K562 (cell line): ENCODE measurements at regions not wholly inside any gene's neighbourhood (a gene's known extent, or its start where the extent isn't known, plus 50 kb on each side); places are given as distances from the start of the nearest gene placed in this dataset.
A peak's percentile ranks its signal among the peaks of the same experiment; 100 is the strongest.
"Not testable (repeated sequence)": the region's sequence is repeated elsewhere in the genome, so short reads cannot be mapped to it uniquely, and the experiment has no call there.

ENCODE experiments used
- ATAC-seq: fragments of 200-7000 bp; cut with Tn5 transposase; 3 replicates; pipeline ENCODE4 v1.9.1; 2020; ENCODE audit warnings: moderate library complexity
- BruUV-seq: library from RNA; stranded (reverse); fragments of 400-500 nt; replicated peaks from 2 replicates; lab custom pipeline; 2021; lab: Mats Ljungman, UMichigan
- CTCF ChIA-PET: fragments of 300-600 bp; formaldehyde crosslinking; extraction: SDS; loops from one replicate; lab custom pipeline; 2021; ENCODE audit warnings: low intra/inter-chr PET ratio; lab: Yijun Ruan, JAX
- POLR2A ChIA-PET: fragments of 300-600, 350-650 bp; sonication (Branson Sonifier 250); formaldehyde crosslinking; extraction: SDS; loops from one replicate; lab custom pipeline; 2021; ENCODE audit warnings: antibody characterized with exemption, inconsistent platforms; lab: Yijun Ruan, JAX
- DNase-seq, 4 experiments: peaks; one replicate each; pipeline versions ENCODE4 v3.0.0 to v3.0.0-alpha.2; 2011 to 2018; ENCODE audit warnings: low spot score in 3 of 4, mixed read lengths in 3 of 4; ENCODE audit errors: extremely low read depth in 1 of 4
- FAIRE-seq: peaks from 2 replicates; lab custom pipeline; 2011; peaks lifted over from hg19 to GRCh38; lab: Jason Lieb, UNC
- H2AFZ ChIP-seq: 2 replicates; pipeline ENCODE4 v1.6.0; 2011; ENCODE audit warnings: low read depth, low read length, control low read depth, inconsistent platforms
- H3K27ac ChIP-seq: fragments of 200-600 bp; 3 replicates; pipeline ENCODE4 v1.8.0; 2011; ENCODE audit warnings: low read depth, mild to moderate bottlenecking, control low read depth, inconsistent platforms, low read length, moderate library complexity, mixed read lengths; ENCODE audit errors: extremely low read depth
- H3K27me3 ChIP-seq, 2 experiments: fragments of 300-600 bp in 1 of 2; 2 replicates in 1 of 2; 3 replicates in 1 of 2; pipeline versions ENCODE4 v1.6.0 to v1.8.0; 2011; ENCODE audit warnings: inconsistent platforms in 2 of 2, low read length in 2 of 2, mild to moderate bottlenecking in 1 of 2, mixed read lengths in 1 of 2, moderate library complexity in 1 of 2; ENCODE audit not compliant: control insufficient read depth in 2 of 2, insufficient read depth in 2 of 2
- H3K36me3 ChIP-seq: fragments of 300-600 bp; 3 replicates; pipeline ENCODE4 v1.8.0; 2011; ENCODE audit warnings: mild to moderate bottlenecking, low read length, inconsistent platforms; ENCODE audit not compliant: control insufficient read depth, insufficient read depth
- H3K4me1 ChIP-seq, 2 experiments: fragments of 200-600 bp in 1 of 2; replicated peaks in 1 of 2; 2 replicates in 1 of 2; 3 replicates in 1 of 2; pipeline versions ENCODE4 v1.5.1 to v1.8.0; 2011; ENCODE audit warnings: inconsistent platforms in 2 of 2, low read length in 2 of 2, mild to moderate bottlenecking in 1 of 2, mixed read lengths in 1 of 2, moderate library complexity in 1 of 2; ENCODE audit not compliant: control insufficient read depth in 2 of 2, insufficient read depth in 2 of 2
- H3K4me2 ChIP-seq: 2 replicates; pipeline ENCODE4 v1.6.1; 2011; ENCODE audit warnings: low read length, control low read depth, inconsistent platforms, mixed read lengths; ENCODE audit not compliant: insufficient read depth
- H3K4me3 ChIP-seq: fragments of 200-600 bp; sonication (generic), shearing (Covaris generic); 2 replicates; pipeline ENCODE4 v1.5.1; 2016; ENCODE audit warnings: control low read depth, inconsistent platforms
- H3K79me2 ChIP-seq: fragments of 200-600 bp; 3 replicates; pipeline ENCODE4 v1.8.0; 2011; ENCODE audit warnings: low read length, inconsistent platforms; ENCODE audit not compliant: control insufficient read depth, insufficient read depth
- H3K9ac ChIP-seq, 2 experiments: 2 replicates each; pipeline versions ENCODE4 v1.6.0 to v1.6.1; 2011; ENCODE audit warnings: low read depth in 2 of 2, low read length in 2 of 2, control low read depth in 1 of 2, inconsistent platforms in 1 of 2, mild to moderate bottlenecking in 1 of 2, mixed read lengths in 1 of 2; ENCODE audit not compliant: insufficient read depth in 1 of 2
- H3K9me1 ChIP-seq: one replicate; pipeline ENCODE4 v1.6.0; 2011; ENCODE audit warnings: inconsistent platforms, mild to moderate bottlenecking, low read length, moderate library complexity; ENCODE audit not compliant: control insufficient read depth, insufficient read depth
- H3K9me3 ChIP-seq: replicated peaks from 2 replicates; pipeline ENCODE4 v1.5.1; 2011; ENCODE audit warnings: low read depth, low read length, inconsistent platforms; ENCODE audit not compliant: control insufficient read depth, insufficient read depth
- H4K20me1 ChIP-seq: replicated peaks from 2 replicates; pipeline ENCODE4 v1.6.1; 2011; ENCODE audit warnings: low read length, inconsistent platforms, mixed read lengths; ENCODE audit not compliant: control insufficient read depth, insufficient read depth
- CHD4 ChIP-seq: fragments of 200-600 bp; sonication (generic); IDR thresholded peaks from 3 replicates; pipeline ENCODE4 v1.6.1; 2012; ENCODE audit warnings: low read depth, mild to moderate bottlenecking, mixed read lengths, low read length, inconsistent platforms; ENCODE audit not compliant: insufficient read depth, insufficient replicate concordance, poor library complexity, severe bottlenecking
- CREB1 ChIP-seq, 2 experiments: sonication (generic) in 1 of 2; formaldehyde crosslinking in 1 of 2; IDR thresholded peaks; 2 replicates each; pipeline versions ENCODE4 v1.6.1 to v1.8.0; 2012 to 2022; ENCODE audit warnings: inconsistent platforms in 1 of 2, mild to moderate bottlenecking in 1 of 2, missing genetic modification reagents in 1 of 2, moderate library complexity in 1 of 2
- E2F3 ChIP-seq: fragments of 250-450 bp; sonication (Bioruptor Pico); IDR thresholded peaks from 2 replicates; pipeline ENCODE4 v1.4.0; 2020; ENCODE audit warnings: mild to moderate bottlenecking
- HDAC6 ChIP-seq: IDR thresholded peaks from 2 replicates; pipeline ENCODE4 v1.6.1; 2012; ENCODE audit warnings: low read depth, mild to moderate bottlenecking, control low read depth, inconsistent platforms, low read length, moderate library complexity
- HLTF ChIP-seq: fragments of 450-650 bp; IDR thresholded peaks from 2 replicates; pipeline ENCODE4 v1.6.1; 2016
- KDM1A ChIP-seq, 2 experiments: fragments of 450-650 bp; IDR thresholded peaks; 2 replicates each; pipeline ENCODE4 v1.6.1; 2016; ENCODE audit warnings: mild to moderate bottlenecking in 2 of 2
- POLR2B ChIP-seq: fragments of 450-650 bp; IDR thresholded peaks from 2 replicates; pipeline ENCODE4 v1.6.1; 2018; ENCODE audit warnings: low read depth; ENCODE audit not compliant: partially characterized antibody
- RBM25 ChIP-seq: fragments of 200-400 bp; formaldehyde crosslinking; IDR thresholded peaks from 2 replicates; pipeline ENCODE4 v1.6.1; 2018; ENCODE audit warnings: low read length, low read depth, moderate library complexity; ENCODE audit not compliant: severe bottlenecking
- RFX1 ChIP-seq: fragments of 450-650 bp; IDR thresholded peaks from 2 replicates; pipeline ENCODE4 v1.6.1; 2016; ENCODE audit warnings: mild to moderate bottlenecking, moderate library complexity
- SMAD4 ChIP-seq: fragments of 250-450 bp; sonication (Bioruptor Pico); conservative IDR thresholded peaks from 2 replicates; pipeline ENCODE4 v1.8.0; 2021; ENCODE audit warnings: inconsistent platforms, mild to moderate bottlenecking, moderate library complexity
- SRF ChIP-seq, 2 experiments: fragments of 250-450, 450-650 bp in 1 of 2; sonication (Bioruptor Pico) in 1 of 2; sonication (generic) in 1 of 2; formaldehyde crosslinking; IDR thresholded peaks; 2 replicates each; pipeline versions ENCODE4 v1.5.0 to v1.5.1; 2020 to 2022; ENCODE audit warnings: mild to moderate bottlenecking in 1 of 2, missing genetic modification reagents in 1 of 2
- VEZF1 ChIP-seq: fragments of 200-800 bp; sonication (Bioruptor generic); IDR thresholded peaks from 2 replicates; pipeline ENCODE4 v1.6.1; 2017; ENCODE audit warnings: missing genetic modification characterization, missing compliant biosample characterization
- ZNF12 ChIP-seq: sonication (generic); formaldehyde crosslinking; IDR thresholded peaks from 2 replicates; pipeline ENCODE4 v1.4.0; 2020; ENCODE audit warnings: mild to moderate bottlenecking, missing genetic modification reagents
- ZNF217 ChIP-seq: sonication (generic); formaldehyde crosslinking; IDR thresholded peaks from 2 replicates; pipeline ENCODE4 v1.8.0; 2022; ENCODE audit warnings: mild to moderate bottlenecking, missing genetic modification reagents
- ZNF77 ChIP-seq: fragments of 250-450 bp; sonication (Bioruptor Pico); IDR thresholded peaks from 2 replicates; pipeline ENCODE4 v1.5.0; 2020
- WGBS: fragments of 100-300 bp; shearing (Covaris generic); methylation state at CpG from one replicate; pipeline ENCODE4 v1.1.6; 2016; ENCODE audit warnings: low coverage, mixed read lengths; ENCODE audit not compliant: insufficient coverage; ENCODE audit errors: missing lambda C conversion rate; 5-methylcytosine and 5-hydroxymethylcytosine counted together
- in situ Hi-C: fragments of 300-500 bp; cut with MboI; formaldehyde crosslinking; loops from 4 replicates; pipeline ENCODE4 v1.15.0; 2018; ENCODE audit warnings: inconsistent platforms, mixed read lengths
- intact Hi-C: fragments of 100-400 bp; cut with micrococcal nuclease; formaldehyde crosslinking; loops from 2 replicates; pipeline ENCODE4 v1.14.2; 2022

- FAIRE-seq, H3K27ac ChIP-seq, H3K27me3 ChIP-seq, H3K4me2 ChIP-seq, H3K36me3 ChIP-seq, POLR2A ChIA-PET, H3K4me1 ChIP-seq, intact Hi-C loops, H3K9ac ChIP-seq, H4K20me1 ChIP-seq, CTCF ChIA-PET, H3K4me3 ChIP-seq, in situ Hi-C loops, H3K9me3 ChIP-seq, H2AFZ ChIP-seq, H3K79me2 ChIP-seq, H3K9me1 ChIP-seq, DNase-seq: not testable (repeated sequence)
- WGBS, result 0% methylated on average over 4 of the region's 4 CpGs
- TF ChIP-seq VEZF1 (0 out of 2 replicates have a peak, but pooled peaks have one; percentile 13), RFX1 (peak; percentile 36; the same call in 1 of the 2 replicates), SMAD4 (peak; percentile 67)
- TF ChIP-seq, all 486 proteins: peak for 3; not testable (repeated sequence) for 483
- BruUV-seq, ATAC-seq: not testable (repeated sequence)
Observed at GRCh38 chr9:90506402-90506801, 136.2 kb downstream of the DIRAS2 start.

GRCh38 chr9:90507621-90508020, 135.0 kb downstream of the DIRAS2 start:
- in situ Hi-C loops, result no loop called here
- BruUV-seq, result no TSS peak
- CTCF ChIA-PET, result no interaction called here
- TF ChIP-seq SRF (CRISPR knock-in tag; IDR thresholded peaks at IDR 0.05), result no peak
- no peak for TF ChIP-seq E2F3 (CRISPR knock-in tag)
- TF ChIP-seq HLTF, result no peak
- no peak for TF ChIP-seq POLR2B
- no peak for TF ChIP-seq ZNF77 (CRISPR knock-in tag)
- TF ChIP-seq CREB1 (IDR thresholded peaks at IDR 0.05), result no peak
- no peak for TF ChIP-seq CREB1 (CRISPR knock-in tag; IDR thresholded peaks at IDR 0.05)
- TF ChIP-seq HDAC6, result no peak
- no peak for TF ChIP-seq CHD4
- TF ChIP-seq ZNF217 (CRISPR knock-in tag), result no peak
- TF ChIP-seq ZNF12, result no peak
- TF ChIP-seq KDM1A (IDR thresholded peaks at IDR 0.05), result no peak
- no peak for TF ChIP-seq RBM25

More at GRCh38 chr9:90507621-90508020, 135.0 kb downstream of the DIRAS2 start:
- POLR2A ChIA-PET, result no interaction called here
- Histone ChIP-seq H3K79me2 (no peaks in the 10 kb centered on the region), H3K4me1 (no peaks in the 10 kb centered on the region), H3K4me3 (no peak overlapping the region), H3K9me1 (no peaks in the 10 kb centered on the region), H3K27ac (no peak overlapping the region), H3K27me3 (no peaks in the 10 kb centered on the region), H3K9ac (no peak overlapping the region), H3K4me2 (no peak overlapping the region), H3K36me3 (no peaks in the 10 kb centered on the region), H4K20me1 (no peaks in the 10 kb centered on the region), H3K9me3 (no peaks in the 10 kb centered on the region), H2AFZ (no peak overlapping the region)
- ATAC-seq (no peak), DNase-seq (no peak), FAIRE-seq (no peak)
- intact Hi-C loops, result no loop called here
- 5% methylated on average over 2 of the region's 2 CpGs for WGBS
